Body of pancreas (tissue), 4 donors: ENCODE measurements at regions not wholly inside any gene's neighbourhood (a gene's known extent, or its start where the extent isn't known, plus 50 kb on each side); places are given as distances from the start of the nearest gene placed in this dataset.

Source experiments
- CTCF ChIP-seq, 7 experiments: fragments of 450-650 bp in 4 of 7; fragments of 200-600 bp in 3 of 7; sonication (generic) in 3 of 7; IDR thresholded peaks; one replicate each; pipeline ENCODE4 v1.5.1; 2016 to 2019; ENCODE audit warnings: antibody characterized with exemption in 7 of 7
- POLR2A ChIP-seq, 3 donors: fragments of 450-650 bp; IDR thresholded peaks; one replicate each; pipeline ENCODE4 v1.6.1; 2016; ENCODE audit warnings: antibody characterized with exemption in 3 of 3, mild to moderate bottlenecking in 2 of 3

GRCh38 chr21:22260274-22260673 lies 1262.1 kb downstream of the NCAM2 start:
- TF ChIP-seq CTCF (IDR thresholded peaks at IDR 0.05): no peak
- no peak for TF ChIP-seq POLR2A (IDR thresholded peaks at IDR 0.05)
